DMS53 (cell line): ENCODE measurements at regions not wholly inside any gene's neighbourhood (a gene's known extent, or its start where the extent isn't known, plus 50 kb on each side); places are given as distances from the start of the nearest gene placed in this dataset.

Source experiments
- DNase-seq: peaks from one replicate; lab custom pipeline; 2025; lab: John Stamatoyannopoulos, UW

GRCh38 chr19:32104153-32104849 is 241.1 kb upstream of the ZNF507 start:
- peak; percentile 1 for DNase-seq

- DNase-seq: no peak
Observed at GRCh38 chr19:32104850-32105235, 240.6 kb upstream of the ZNF507 start.

GRCh38 chr19:32105527-32106310 is 239.7 kb upstream of the ZNF507 start:
- DNase-seq: no peak

GRCh38 chr19:32122258-32122657 is 223.2 kb upstream of the ZNF507 start:
- no peak for DNase-seq

- DNase-seq: no peak
Observed at GRCh38 chr19:32123355-32123940, 222.0 kb upstream of the ZNF507 start.

GRCh38 chr19:32124585-32124984 is 220.8 kb upstream of the ZNF507 start:
- DNase-seq: no peak

- DNase-seq: no peak
Observed at GRCh38 chr19:32129141-32129540, 216.3 kb upstream of the ZNF507 start.

GRCh38 chr19:32130332-32130731 is 215.1 kb upstream of the ZNF507 start:
- DNase-seq: no peak

- DNase-seq: no peak
Observed at GRCh38 chr19:32131005-32131404, 214.4 kb upstream of the ZNF507 start.

- peak; percentile 1 for DNase-seq
Observed at GRCh38 chr19:32138416-32138815, 207.0 kb upstream of the ZNF507 start.

GRCh38 chr19:32141840-32142511 is 203.4 kb upstream of the ZNF507 start:
- DNase-seq: no peak

GRCh38 chr19:32146664-32147063 is 198.7 kb upstream of the ZNF507 start:
- DNase-seq: no peak

- no peak for DNase-seq
Observed at GRCh38 chr19:32150605-32151004, 194.8 kb upstream of the ZNF507 start.

- no peak for DNase-seq
Observed at GRCh38 chr19:32154418-32154817, 191.0 kb upstream of the ZNF507 start.

- DNase-seq: no peak
Observed at GRCh38 chr19:32164384-32164992, 180.9 kb upstream of the ZNF507 start.

GRCh38 chr19:32165141-32165540 is 180.3 kb upstream of the ZNF507 start:
- DNase-seq: no peak

- no peak for DNase-seq
Observed at GRCh38 chr19:32165750-32166149, 179.7 kb upstream of the ZNF507 start.

- DNase-seq: no peak
Observed at GRCh38 chr19:32166238-32166637, 179.2 kb upstream of the ZNF507 start.

GRCh38 chr19:32168111-32168510 is 177.3 kb upstream of the ZNF507 start:
- no peak for DNase-seq

GRCh38 chr19:32168606-32169005 is 176.8 kb upstream of the ZNF507 start:
- DNase-seq: no peak

- DNase-seq: no peak
Observed at GRCh38 chr19:32171719-32172151, 173.7 kb upstream of the ZNF507 start.

GRCh38 chr19:32172566-32173160 is 172.7 kb upstream of the ZNF507 start:
- no peak for DNase-seq
